K562 (cell line): ENCODE measurements at regions not wholly inside any gene's neighbourhood (a gene's known extent, or its start where the extent isn't known, plus 50 kb on each side); places are given as distances from the start of the nearest gene placed in this dataset.
"Not testable (repeated sequence)": the region's sequence is repeated elsewhere in the genome, so short reads cannot be mapped to it uniquely, and the experiment has no call there.

Experiments
- ATAC-seq: fragments of 200-7000 bp; cut with Tn5 transposase; 3 replicates; pipeline ENCODE4 v1.9.1; 2020; ENCODE audit warnings: moderate library complexity
- BruUV-seq: library from RNA; stranded (reverse); fragments of 400-500 nt; replicated peaks from 2 replicates; lab custom pipeline; 2021; lab: Mats Ljungman, UMichigan
- CTCF ChIA-PET: fragments of 300-600 bp; formaldehyde crosslinking; extraction: SDS; loops from one replicate; lab custom pipeline; 2021; ENCODE audit warnings: low intra/inter-chr PET ratio; lab: Yijun Ruan, JAX
- POLR2A ChIA-PET: fragments of 300-600, 350-650 bp; sonication (Branson Sonifier 250); formaldehyde crosslinking; extraction: SDS; loops from one replicate; lab custom pipeline; 2021; ENCODE audit warnings: antibody characterized with exemption, inconsistent platforms; lab: Yijun Ruan, JAX
- DNase-seq, 4 experiments: peaks; one replicate each; pipeline versions ENCODE4 v3.0.0 to v3.0.0-alpha.2; 2011 to 2018; ENCODE audit warnings: low spot score in 3 of 4, mixed read lengths in 3 of 4; ENCODE audit errors: extremely low read depth in 1 of 4
- FAIRE-seq: peaks from 2 replicates; lab custom pipeline; 2011; peaks lifted over from hg19 to GRCh38; lab: Jason Lieb, UNC
- H2AFZ ChIP-seq: 2 replicates; pipeline ENCODE4 v1.6.0; 2011; ENCODE audit warnings: low read depth, low read length, control low read depth, inconsistent platforms
- H3K27ac ChIP-seq: fragments of 200-600 bp; 3 replicates; pipeline ENCODE4 v1.8.0; 2011; ENCODE audit warnings: low read depth, mild to moderate bottlenecking, control low read depth, inconsistent platforms, low read length, moderate library complexity, mixed read lengths; ENCODE audit errors: extremely low read depth
- H3K27me3 ChIP-seq, 2 experiments: fragments of 300-600 bp in 1 of 2; 2 replicates in 1 of 2; 3 replicates in 1 of 2; pipeline versions ENCODE4 v1.6.0 to v1.8.0; 2011; ENCODE audit warnings: inconsistent platforms in 2 of 2, low read length in 2 of 2, mild to moderate bottlenecking in 1 of 2, mixed read lengths in 1 of 2, moderate library complexity in 1 of 2; ENCODE audit not compliant: control insufficient read depth in 2 of 2, insufficient read depth in 2 of 2
- H3K36me3 ChIP-seq: fragments of 300-600 bp; 3 replicates; pipeline ENCODE4 v1.8.0; 2011; ENCODE audit warnings: mild to moderate bottlenecking, low read length, inconsistent platforms; ENCODE audit not compliant: control insufficient read depth, insufficient read depth
- H3K4me1 ChIP-seq, 2 experiments: fragments of 200-600 bp in 1 of 2; replicated peaks in 1 of 2; 2 replicates in 1 of 2; 3 replicates in 1 of 2; pipeline versions ENCODE4 v1.5.1 to v1.8.0; 2011; ENCODE audit warnings: inconsistent platforms in 2 of 2, low read length in 2 of 2, mild to moderate bottlenecking in 1 of 2, mixed read lengths in 1 of 2, moderate library complexity in 1 of 2; ENCODE audit not compliant: control insufficient read depth in 2 of 2, insufficient read depth in 2 of 2
- H3K4me2 ChIP-seq: 2 replicates; pipeline ENCODE4 v1.6.1; 2011; ENCODE audit warnings: low read length, control low read depth, inconsistent platforms, mixed read lengths; ENCODE audit not compliant: insufficient read depth
- H3K4me3 ChIP-seq: fragments of 200-600 bp; sonication (generic), shearing (Covaris generic); 2 replicates; pipeline ENCODE4 v1.5.1; 2016; ENCODE audit warnings: control low read depth, inconsistent platforms
- H3K79me2 ChIP-seq: fragments of 200-600 bp; 3 replicates; pipeline ENCODE4 v1.8.0; 2011; ENCODE audit warnings: low read length, inconsistent platforms; ENCODE audit not compliant: control insufficient read depth, insufficient read depth
- H3K9ac ChIP-seq, 2 experiments: 2 replicates each; pipeline versions ENCODE4 v1.6.0 to v1.6.1; 2011; ENCODE audit warnings: low read depth in 2 of 2, low read length in 2 of 2, control low read depth in 1 of 2, inconsistent platforms in 1 of 2, mild to moderate bottlenecking in 1 of 2, mixed read lengths in 1 of 2; ENCODE audit not compliant: insufficient read depth in 1 of 2
- H3K9me1 ChIP-seq: one replicate; pipeline ENCODE4 v1.6.0; 2011; ENCODE audit warnings: inconsistent platforms, mild to moderate bottlenecking, low read length, moderate library complexity; ENCODE audit not compliant: control insufficient read depth, insufficient read depth
- H3K9me3 ChIP-seq: replicated peaks from 2 replicates; pipeline ENCODE4 v1.5.1; 2011; ENCODE audit warnings: low read depth, low read length, inconsistent platforms; ENCODE audit not compliant: control insufficient read depth, insufficient read depth
- H4K20me1 ChIP-seq: replicated peaks from 2 replicates; pipeline ENCODE4 v1.6.1; 2011; ENCODE audit warnings: low read length, inconsistent platforms, mixed read lengths; ENCODE audit not compliant: control insufficient read depth, insufficient read depth
- MITF ChIP-seq: IDR thresholded peaks from 2 replicates; pipeline ENCODE4 v1.6.1; 2014; ENCODE audit warnings: antibody characterized with exemption
- ZNF75A ChIP-seq: fragments of 450-650 bp; formaldehyde crosslinking; IDR thresholded peaks from 2 replicates; pipeline ENCODE4 v1.4.0; 2020; ENCODE audit warnings: mild to moderate bottlenecking
- WGBS: fragments of 100-300 bp; shearing (Covaris generic); methylation state at CpG from one replicate; pipeline ENCODE4 v1.1.6; 2016; ENCODE audit warnings: low coverage, mixed read lengths; ENCODE audit not compliant: insufficient coverage; ENCODE audit errors: missing lambda C conversion rate; 5-methylcytosine and 5-hydroxymethylcytosine counted together
- in situ Hi-C: fragments of 300-500 bp; cut with MboI; formaldehyde crosslinking; loops from 4 replicates; pipeline ENCODE4 v1.15.0; 2018; ENCODE audit warnings: inconsistent platforms, mixed read lengths
- intact Hi-C: fragments of 100-400 bp; cut with micrococcal nuclease; formaldehyde crosslinking; loops from 2 replicates; pipeline ENCODE4 v1.14.2; 2022

GRCh38 chr9:40913096-40913719 lies 215.3 kb downstream of the FOXD4L6 start:
- no peak for FAIRE-seq
- POLR2A ChIA-PET: no interaction called here

DNA sequence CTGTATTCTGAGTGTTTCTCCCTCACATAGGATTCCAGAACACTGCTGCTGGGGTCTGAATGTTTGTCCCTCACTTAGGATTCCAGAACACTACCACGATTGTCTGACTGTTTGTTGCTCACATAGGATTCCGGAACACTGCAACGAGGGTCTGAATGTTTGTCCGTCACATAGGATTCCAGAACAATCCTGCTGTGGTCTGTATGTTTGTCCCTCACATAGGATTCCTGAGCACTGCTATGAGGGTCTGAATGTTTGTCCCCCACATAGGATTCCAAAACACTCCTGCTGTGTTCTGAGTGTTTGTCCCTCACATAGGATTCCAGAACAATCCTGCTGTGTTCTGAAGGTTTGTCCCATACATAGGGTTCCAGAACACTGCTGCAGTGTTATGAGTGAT lies 215.8 kb downstream of the FOXD4L6 start:
- H3K4me1 ChIP-seq: not testable (repeated sequence)

More at GRCh38 chr9:40913096-40913719, 215.3 kb downstream of the FOXD4L6 start:
- Histone ChIP-seq H3K9ac (no peak overlapping the region), H3K36me3 (no peaks in the 10 kb centered on the region), H3K79me2 (no peaks in the 10 kb centered on the region), H3K9me3 (no peaks in the 10 kb centered on the region; the same call in 1 of the 2 replicates), H3K4me1 (no peaks in the 10 kb centered on the region), H3K27me3 (no peaks in the 10 kb centered on the region), H4K20me1 (no peaks in the 10 kb centered on the region), H2AFZ (no peak overlapping the region), H3K4me2 (no peak overlapping the region), H3K27ac (no peak overlapping the region), H3K9me1 (no peaks in the 10 kb centered on the region), H3K4me3 (no peak overlapping the region)
- ATAC-seq: no peak
- no TSS peak for BruUV-seq
- CTCF ChIA-PET: no interaction called here
- no peak for DNase-seq
- intact Hi-C loops (no loop called here), in situ Hi-C loops (no loop called here)
- WGBS: 8% methylated on average over 11 of the region's 11 CpGs
- no peak for TF ChIP-seq MITF
- TF ChIP-seq ZNF75A: peak; percentile 51; the same call in 1 of the 2 replicates

More for the DNA sequence above, 215.8 kb downstream of the FOXD4L6 start:
- H3K9me3 ChIP-seq, ATAC-seq, H3K9me1 ChIP-seq, H3K4me3 ChIP-seq, FAIRE-seq, DNase-seq, H2AFZ ChIP-seq, H4K20me1 ChIP-seq, CTCF ChIA-PET, in situ Hi-C loops, intact Hi-C loops, BruUV-seq, H3K36me3 ChIP-seq, H3K27me3 ChIP-seq, H3K79me2 ChIP-seq, POLR2A ChIA-PET, H3K4me2 ChIP-seq, H3K27ac ChIP-seq, H3K9ac ChIP-seq: not testable (repeated sequence)
- WGBS: 9% methylated on average over 4 of the region's 4 CpGs
